IMR-90 (cell line): ENCODE measurements at regions not wholly inside any gene's neighbourhood (a gene's known extent, or its start where the extent isn't known, plus 50 kb on each side); places are given as distances from the start of the nearest gene placed in this dataset.

ENCODE experiments used
- ATAC-seq: fragments of 200-7000 bp; cut with Tn5 transposase; 2 replicates; pipeline ENCODE4 v1.9.1; 2020; ENCODE audit warnings: low read depth, mild to moderate bottlenecking, moderate library complexity
- BruUV-seq: library from RNA; stranded (reverse); fragments of 400-500 nt; replicated peaks from 2 replicates; lab custom pipeline; 2021; lab: Mats Ljungman, UMichigan
- CTCF ChIA-PET: fragments of 300-600 bp; formaldehyde crosslinking; extraction: SDS; loops from one replicate; lab custom pipeline; 2021; ENCODE audit warnings: antibody characterized with exemption; lab: Yijun Ruan, JAX
- POLR2A ChIA-PET: fragments of 300-600 bp; sonication (Branson Sonifier 250); formaldehyde crosslinking; loops from one replicate; lab custom pipeline; 2022; ENCODE audit warnings: antibody characterized with exemption; ENCODE audit not compliant: unreplicated experiment; lab: Charles Lee
- DNase-seq: peaks from one replicate; pipeline ENCODE4 v3.0.0; 2013
- H2AFZ ChIP-seq: replicated peaks from 2 replicates; pipeline ENCODE3; 2013; ENCODE audit warnings: low read length, mild to moderate bottlenecking; ENCODE audit not compliant: poor library complexity
- H2AK5ac ChIP-seq: 2 replicates; pipeline ENCODE4 v1.6.1; 2013; ENCODE audit warnings: low read depth, low read length, inconsistent platforms
- H2AK9ac ChIP-seq: replicated peaks from 2 replicates; pipeline ENCODE3; 2013; ENCODE audit warnings: mild to moderate bottlenecking, low read depth, low read length, moderate library complexity; ENCODE audit not compliant: poor library complexity
- H2BK120ac ChIP-seq: 2 replicates; pipeline ENCODE4 v1.6.1; 2013; ENCODE audit warnings: low read depth, low read length, inconsistent platforms
- H2BK15ac ChIP-seq: 3 replicates; pipeline ENCODE4 v1.6.1; 2013; ENCODE audit warnings: low read depth, low read length, inconsistent platforms
- H2BK20ac ChIP-seq: 2 replicates; pipeline ENCODE4 v1.6.1; 2013; ENCODE audit warnings: low read depth, mild to moderate bottlenecking, inconsistent platforms, low read length, moderate library complexity
- H2BK5ac ChIP-seq: 2 replicates; pipeline ENCODE4 v1.6.1; 2013; ENCODE audit warnings: mild to moderate bottlenecking, low read depth, low read length, inconsistent platforms; ENCODE audit not compliant: poor library complexity, severe bottlenecking
- H3K14ac ChIP-seq: replicated peaks from 2 replicates; pipeline ENCODE4 v1.6.1; 2013; ENCODE audit warnings: low read depth, low read length, inconsistent platforms
- H3K18ac ChIP-seq: 2 replicates; pipeline ENCODE4 v1.6.1; 2013; ENCODE audit warnings: low read depth, low read length, control low read depth
- H3K23ac ChIP-seq: 2 replicates; pipeline ENCODE4 v1.6.1; 2013; ENCODE audit warnings: low read depth, low read length, inconsistent platforms
- H3K27ac ChIP-seq: 2 replicates; pipeline ENCODE4 v1.5.1; 2013; ENCODE audit warnings: mild to moderate bottlenecking, control low read depth, low read length; ENCODE audit not compliant: insufficient read depth
- H3K27me3 ChIP-seq: 2 replicates; pipeline ENCODE4 v1.6.1; 2013; ENCODE audit warnings: low read length; ENCODE audit not compliant: control insufficient read depth, insufficient read depth
- H3K36me3 ChIP-seq: 2 replicates; pipeline ENCODE4 v1.6.1; 2013; ENCODE audit warnings: low read length, mixed read lengths; ENCODE audit not compliant: control insufficient read depth, insufficient read depth
- H3K4ac ChIP-seq: 2 replicates; pipeline ENCODE4 v1.6.1; 2013; ENCODE audit warnings: low read depth, low read length, inconsistent platforms
- H3K4me1 ChIP-seq: 2 replicates; pipeline ENCODE4 v1.6.1; 2013; ENCODE audit warnings: low read length, mixed read lengths; ENCODE audit not compliant: control insufficient read depth, insufficient read depth
- H3K4me2 ChIP-seq: 2 replicates; pipeline ENCODE4 v1.6.1; 2013; ENCODE audit warnings: low read depth, mild to moderate bottlenecking, control low read depth, low read length, moderate library complexity
- H3K4me3 ChIP-seq: 2 replicates; pipeline ENCODE4 v1.5.1; 2013; ENCODE audit warnings: low read depth, mild to moderate bottlenecking, control low read depth, low read length, moderate library complexity; ENCODE audit not compliant: insufficient read depth
- H3K56ac ChIP-seq: 2 replicates; pipeline ENCODE4 v1.6.1; 2013; ENCODE audit warnings: low read length, inconsistent platforms; ENCODE audit not compliant: insufficient read depth; ENCODE audit errors: extremely low read depth
- H3K79me1 ChIP-seq, 2 experiments: 2 replicates each; pipeline ENCODE4 v1.6.1; 2013; ENCODE audit warnings: low read length in 2 of 2, inconsistent platforms in 1 of 2, low read depth in 1 of 2
- H3K9ac ChIP-seq: 2 replicates; pipeline ENCODE4 v1.6.1; 2013; ENCODE audit warnings: low read depth, low read length, control low read depth
- H3K9me1 ChIP-seq: 2 replicates; pipeline ENCODE4 v1.6.1; 2013; ENCODE audit warnings: low read length, inconsistent platforms; ENCODE audit not compliant: insufficient read depth
- H3K9me3 ChIP-seq: 2 replicates; pipeline ENCODE4 v1.6.1; 2013; ENCODE audit warnings: low read length; ENCODE audit not compliant: control insufficient read depth, insufficient read depth
- H4K20me1 ChIP-seq: 2 replicates; pipeline ENCODE4 v1.6.1; 2013; ENCODE audit warnings: low read length, inconsistent platforms; ENCODE audit not compliant: insufficient read depth
- H4K5ac ChIP-seq: 2 replicates; pipeline ENCODE4 v1.6.1; 2013; ENCODE audit warnings: mild to moderate bottlenecking, low read depth, low read length, control low read depth
- H4K8ac ChIP-seq, 2 experiments: 2 replicates each; pipeline ENCODE4 v1.6.1; 2013; ENCODE audit warnings: low read depth in 2 of 2, low read length in 2 of 2, control low read depth in 1 of 2, inconsistent platforms in 1 of 2
- H4K91ac ChIP-seq: 2 replicates; pipeline ENCODE4 v1.6.1; 2013; ENCODE audit warnings: low read depth, low read length, inconsistent platforms; ENCODE audit not compliant: insufficient read depth
- BHLHE40 ChIP-seq: fragments of 150-350 bp; IDR thresholded peaks from 2 replicates; pipeline ENCODE4 v1.6.1; 2016; ENCODE audit warnings: mild to moderate bottlenecking, low read depth, low read length
- CEBPB ChIP-seq: IDR thresholded peaks from 2 replicates; pipeline ENCODE4 v1.6.1; 2012; ENCODE audit warnings: low read depth, low read length, improper control_type of control experiment
- CHD1 ChIP-seq: IDR thresholded peaks from 2 replicates; pipeline ENCODE4 v1.6.1; 2012; ENCODE audit warnings: low read depth, low read length, improper control_type of control experiment
- CTCF ChIP-seq: conservative IDR thresholded peaks from 2 replicates; pipeline ENCODE4 v1.5.1; 2012; ENCODE audit warnings: mild to moderate bottlenecking, low read depth, low read length, improper control_type of control experiment
- ELK1 ChIP-seq: fragments of 150-350 bp; IDR thresholded peaks from 2 replicates; pipeline ENCODE4 v1.6.1; 2016; ENCODE audit warnings: low read depth, mild to moderate bottlenecking, low read length, moderate library complexity, borderline replicate concordance
- FOS ChIP-seq: fragments of 150-350 bp; IDR thresholded peaks from 2 replicates; pipeline ENCODE4 v1.6.1; 2016; ENCODE audit warnings: low read depth, low read length
- MAFK ChIP-seq: IDR thresholded peaks from 2 replicates; pipeline ENCODE4 v1.6.1; 2012; ENCODE audit warnings: low read depth, low read length, improper control_type of control experiment
- MAZ ChIP-seq: IDR thresholded peaks from 2 replicates; pipeline ENCODE4 v1.6.1; 2012; ENCODE audit warnings: low read depth, mild to moderate bottlenecking, low read length, improper control_type of control experiment, moderate library complexity, borderline replicate concordance
- MXI1 ChIP-seq: IDR thresholded peaks from 2 replicates; pipeline ENCODE4 v1.6.1; 2012; ENCODE audit warnings: low read depth, mild to moderate bottlenecking, low read length, moderate library complexity, borderline replicate concordance
- NFE2L2 ChIP-seq: fragments of 150-350 bp; IDR thresholded peaks from 2 replicates; pipeline ENCODE4 v1.6.1; 2016; ENCODE audit warnings: low read depth, mild to moderate bottlenecking, low read length
- POLR2A ChIP-seq: IDR thresholded peaks from 2 replicates; pipeline ENCODE4 v1.6.1; 2012; ENCODE audit warnings: mild to moderate bottlenecking, low read depth, low read length
- RAD21 ChIP-seq: IDR thresholded peaks from 2 replicates; pipeline ENCODE4 v1.6.1; 2012; ENCODE audit warnings: low read length, improper control_type of control experiment
- RCOR1 ChIP-seq: IDR thresholded peaks from 2 replicates; pipeline ENCODE4 v1.6.1; 2012; ENCODE audit warnings: mild to moderate bottlenecking, low read length, improper control_type of control experiment; ENCODE audit not compliant: insufficient replicate concordance
- RFX5 ChIP-seq: IDR thresholded peaks from 2 replicates; pipeline ENCODE4 v1.8.0; 2012; ENCODE audit warnings: low read depth, mild to moderate bottlenecking, low read length, moderate library complexity
- SMC3 ChIP-seq: fragments of 150-350 bp; IDR thresholded peaks from 2 replicates; pipeline ENCODE4 v1.6.1; 2016; ENCODE audit warnings: low read depth, mild to moderate bottlenecking, antibody characterized with exemption, low read length, moderate library complexity
- USF2 ChIP-seq: fragments of 150-350 bp; IDR thresholded peaks from 2 replicates; pipeline ENCODE4 v1.6.1; 2017; ENCODE audit warnings: mild to moderate bottlenecking, antibody characterized with exemption, low read length, low read depth
- WGBS, 2 experiments: methylation state at CpG; one replicate each; pipeline versions ENCODE4 v1.1.5 to v1.1.7; 2013; ENCODE audit warnings: missing lambda C conversion rate in 2 of 2; ENCODE audit not compliant: insufficient read length in 1 of 2; ENCODE audit errors: extremely low coverage in 2 of 2; 5-methylcytosine and 5-hydroxymethylcytosine counted together
- dilution Hi-C: fragments of 300-500 bp; cut with HindIII; formaldehyde crosslinking; loops from one replicate; pipeline ENCODE4 v1.14.3; 2018; ENCODE audit warnings: low sequenced_read_pairs; ENCODE audit not compliant: unreplicated experiment
- in situ Hi-C: fragments of 300-500 bp; cut with MboI; formaldehyde crosslinking; loops from 3 replicates; pipeline ENCODE4 v1.14.3; 2019; ENCODE audit warnings: low sequenced_read_pairs, inconsistent platforms, mixed read lengths
- intact Hi-C: fragments of 100-400 bp; cut with micrococcal nuclease; formaldehyde crosslinking; loops from 2 replicates; pipeline ENCODE4 v1.10.0; 2022

- Histone ChIP-seq H3K23ac (no peak overlapping the region), H4K91ac (no peak overlapping the region), H2BK5ac (no peak overlapping the region), H4K8ac (no peak overlapping the region), H2BK120ac (no peak overlapping the region), H2BK20ac (no peak overlapping the region), H3K9me3 (peaks cover 6% of the 10 kb centered on the region; the same call in 1 of the 2 replicates), H3K9me1 (no peaks in the 10 kb centered on the region), H3K36me3 (no peaks in the 10 kb centered on the region), H3K4ac (no peak overlapping the region), H4K20me1 (no peaks in the 10 kb centered on the region), H3K18ac (no peak overlapping the region), H3K27me3 (no peaks in the 10 kb centered on the region), H2AFZ (no peak overlapping the region), H3K79me1 (no peaks in the 10 kb centered on the region), H2AK5ac (no peak overlapping the region), H3K4me3 (no peak overlapping the region), H2BK15ac (no peak overlapping the region), H4K5ac (no peak overlapping the region), H2AK9ac (no peak overlapping the region), H3K27ac (no peak overlapping the region), H3K4me2 (no peak overlapping the region), H3K4me1 (no peaks in the 10 kb centered on the region), H3K14ac (no peak overlapping the region), H3K56ac (no peak overlapping the region), H3K9ac (no peak overlapping the region)
- BruUV-seq, result no TSS peak
- TF ChIP-seq CTCF (no peak), MAZ (no peak), CEBPB (no peak), FOS (no peak), BHLHE40 (no peak), MAFK (no peak), POLR2A (no peak), MXI1 (no peak), RAD21 (no peak), SMC3 (no peak), NFE2L2 (no peak), RFX5 (no peak), CHD1 (no peak), RCOR1 (no peak), USF2 (no peak), ELK1 (no peak)
- in situ Hi-C loops (no loop called here), intact Hi-C loops (no loop called here), dilution Hi-C loops (no loop called here)
- no peak for DNase-seq
- ChIA-PET CTCF (interaction anchor here (0.5 kb wide), 1 partner anchor 150 kb away, joined by 3 read pairs; no protein-coding TSS in a partner anchor), POLR2A (no interaction called here)
- no CpG with 5 or more reads among the region's 4 CpGs for WGBS, 2 experiments
- ATAC-seq, result no peak
These were observed 643.5 kb upstream of the POT1 start for GRCh38 chr7:125573126-125573525.
